Hematopoietic multipotent progenitor cell treated with erythropoietin and hydrocortisone succinate and interleukin-3 and kit ligand, for 4 days (in vitro differentiated cells): ENCODE measurements at regions not wholly inside any gene's neighbourhood (a gene's known extent, or its start where the extent isn't known, plus 50 kb on each side); places are given as distances from the start of the nearest gene placed in this dataset.
A peak's percentile ranks its signal among the peaks of the same experiment; 100 is the strongest.

ENCODE experiments used
- DNase-seq: peaks from one replicate; pipeline ENCODE4 v3.0.0-alpha.2; 2015

DNA sequence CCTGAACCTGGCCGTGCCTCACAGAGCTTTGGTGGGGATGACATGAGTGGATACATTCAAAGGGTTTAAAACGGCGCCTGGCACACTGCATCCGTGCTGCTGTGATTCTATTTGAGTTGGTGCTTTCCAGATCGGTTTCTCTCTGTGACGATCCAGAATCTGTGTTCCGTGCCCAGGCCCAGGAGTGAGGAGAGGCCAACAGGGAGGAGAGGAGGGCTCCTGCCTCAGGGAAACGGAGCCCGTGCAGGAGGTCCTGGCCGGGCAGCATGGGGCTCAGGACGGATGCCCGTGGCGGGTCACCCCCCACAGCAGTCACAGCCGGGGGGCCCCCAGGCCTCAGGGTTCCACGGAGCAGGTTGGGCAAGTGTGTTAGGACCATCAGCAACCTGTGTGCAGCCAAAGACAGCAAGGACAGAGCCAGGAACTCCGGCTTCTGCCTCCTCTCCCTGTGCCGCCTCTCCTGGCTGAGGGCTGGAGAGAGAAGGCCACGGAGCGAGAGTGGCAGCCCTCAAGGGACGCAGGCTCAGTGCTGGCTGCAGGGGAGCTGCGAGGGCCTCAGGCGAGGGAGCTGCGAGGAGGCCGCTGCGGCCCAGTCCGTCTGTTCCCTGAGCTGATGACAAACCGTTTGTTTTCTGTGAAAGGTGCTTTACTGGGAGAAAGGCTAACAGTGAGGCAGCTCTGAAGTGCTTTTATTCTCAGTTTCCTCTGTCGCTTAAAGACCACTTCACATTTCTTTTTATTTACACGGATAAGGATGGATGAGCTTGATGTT is 99.3 kb downstream of the METRNL start:
- DNase-seq, result no peak

DNA sequence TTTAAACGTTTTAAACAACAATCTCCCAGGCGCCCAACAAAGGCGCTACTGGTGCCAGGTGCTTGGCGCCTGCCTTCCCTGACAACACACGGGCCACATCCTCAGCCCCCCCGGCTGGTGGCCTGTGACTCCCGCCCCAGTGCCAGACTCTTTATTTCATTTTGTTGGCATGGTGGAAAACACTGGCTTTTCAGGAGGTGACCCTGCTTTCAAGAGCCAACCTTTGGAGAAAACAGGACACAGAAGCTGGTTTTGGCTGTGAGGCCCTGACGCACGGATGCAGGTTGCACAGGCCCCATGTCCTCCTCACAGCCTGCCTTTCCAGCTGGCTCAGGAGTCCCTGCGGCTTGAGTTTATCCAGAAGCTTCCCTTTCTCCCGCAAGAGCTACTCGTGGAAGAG is 100.0 kb downstream of the METRNL start:
- no peak for DNase-seq

DNA sequence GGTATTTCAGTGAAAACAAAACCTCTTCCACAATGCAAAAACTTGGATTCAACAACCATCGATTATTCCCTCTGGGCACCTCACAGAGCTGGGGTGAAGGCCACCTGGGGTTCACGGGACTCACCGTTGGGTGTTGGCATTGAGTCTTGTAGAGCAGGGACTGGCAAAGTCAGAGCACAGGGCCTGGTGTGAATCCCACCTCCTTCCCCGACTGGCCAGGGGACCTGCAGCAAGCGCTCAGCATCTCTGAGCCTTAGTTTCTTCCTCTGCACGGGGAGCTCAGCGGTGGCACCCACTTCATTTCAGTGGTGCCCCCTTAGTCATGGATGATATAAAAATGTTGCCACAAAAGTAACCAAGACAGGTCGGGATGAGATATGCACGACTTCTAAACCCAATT is 100.4 kb downstream of the METRNL start:
- no peak for DNase-seq

DNA sequence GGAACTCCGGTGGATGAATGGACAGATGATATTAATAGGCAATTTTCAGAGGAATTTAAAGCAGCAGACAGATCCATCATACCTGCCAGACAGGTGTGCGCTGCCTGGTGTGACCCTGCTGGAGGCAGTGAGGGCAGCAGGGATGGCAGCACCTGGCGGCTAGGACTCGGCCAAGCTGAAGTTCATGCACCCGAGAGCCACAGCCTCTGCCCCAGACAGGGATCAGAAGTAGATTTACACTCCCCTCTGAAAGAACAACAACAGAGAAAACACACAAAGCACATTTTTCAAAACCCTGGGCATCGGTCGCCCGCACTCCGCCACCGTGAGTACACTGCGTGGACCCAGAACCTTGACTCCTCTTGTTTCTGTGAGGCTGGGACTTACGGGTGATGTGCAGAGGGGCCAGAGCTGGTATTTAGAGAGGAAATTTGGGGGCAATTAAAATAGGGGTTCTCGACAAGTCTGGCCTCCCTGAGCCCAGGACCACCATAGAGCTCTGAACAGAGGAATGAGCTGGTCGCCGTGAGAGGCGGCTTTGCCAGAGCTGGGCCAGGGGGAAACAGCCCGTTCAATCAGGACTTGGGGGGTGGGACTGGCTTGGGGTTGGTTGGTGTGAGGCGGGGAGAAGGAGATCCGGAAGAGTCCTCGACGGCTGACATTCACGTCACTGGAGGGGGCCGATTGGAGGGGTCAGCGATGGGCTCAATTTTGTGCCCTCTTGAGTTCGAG is 101.0 kb downstream of the METRNL start:
- DNase-seq, result no peak

DNA sequence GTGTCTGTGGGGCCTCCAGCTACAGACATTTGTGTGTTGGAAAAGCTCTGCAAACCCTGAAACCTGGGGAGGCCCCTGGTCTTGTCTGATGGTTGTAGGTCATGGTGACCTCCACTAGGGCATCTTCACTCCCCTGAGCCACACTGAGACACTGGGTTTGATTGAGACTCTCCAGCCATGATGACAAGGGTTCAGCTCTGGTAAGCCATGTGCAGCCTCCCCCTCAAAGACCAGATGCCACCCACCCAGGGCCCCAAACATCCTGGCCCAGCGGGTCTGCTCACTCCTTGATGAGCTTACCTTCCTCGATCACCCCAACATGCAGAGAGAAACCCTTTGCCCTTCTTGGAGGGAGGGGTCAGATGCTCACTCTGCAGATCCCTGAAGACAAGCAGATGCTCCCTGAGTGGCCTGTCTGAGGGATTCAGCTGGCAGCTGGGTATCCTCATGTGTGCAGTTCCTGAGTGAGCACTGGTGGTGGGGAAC is 101.6 kb downstream of the METRNL start:
- no peak for DNase-seq

DNA sequence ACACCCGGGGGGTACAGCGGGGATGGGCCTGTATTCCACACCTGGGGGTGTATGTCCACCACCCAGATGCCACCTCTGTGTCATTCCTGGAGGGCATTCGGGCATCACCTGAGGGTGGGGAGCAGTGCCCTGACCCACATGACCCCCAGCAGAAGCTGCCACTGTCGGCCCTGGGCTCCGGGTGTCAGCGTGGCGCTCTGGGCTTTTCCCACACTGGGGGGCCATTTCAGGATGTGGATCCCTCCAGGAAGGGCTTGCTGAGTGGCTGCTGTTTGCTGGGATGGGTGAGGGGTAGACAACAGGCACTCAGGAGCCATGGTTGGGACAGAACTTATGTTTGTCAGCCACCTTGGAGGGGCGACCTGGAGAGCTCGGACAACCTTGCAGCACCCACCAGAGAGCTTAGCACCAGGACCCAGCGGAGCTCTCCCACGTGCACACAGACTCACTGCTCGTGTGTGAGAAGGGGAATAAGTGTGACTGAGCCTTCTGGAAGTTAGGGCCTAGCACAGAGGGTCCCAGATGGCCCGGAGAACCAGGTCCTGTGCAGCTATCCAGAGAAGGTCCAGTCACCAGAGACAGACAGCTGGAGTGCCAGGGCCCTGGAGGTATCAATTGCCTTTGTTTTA is 102.7 kb downstream of the METRNL start:
- no peak for DNase-seq

DNA sequence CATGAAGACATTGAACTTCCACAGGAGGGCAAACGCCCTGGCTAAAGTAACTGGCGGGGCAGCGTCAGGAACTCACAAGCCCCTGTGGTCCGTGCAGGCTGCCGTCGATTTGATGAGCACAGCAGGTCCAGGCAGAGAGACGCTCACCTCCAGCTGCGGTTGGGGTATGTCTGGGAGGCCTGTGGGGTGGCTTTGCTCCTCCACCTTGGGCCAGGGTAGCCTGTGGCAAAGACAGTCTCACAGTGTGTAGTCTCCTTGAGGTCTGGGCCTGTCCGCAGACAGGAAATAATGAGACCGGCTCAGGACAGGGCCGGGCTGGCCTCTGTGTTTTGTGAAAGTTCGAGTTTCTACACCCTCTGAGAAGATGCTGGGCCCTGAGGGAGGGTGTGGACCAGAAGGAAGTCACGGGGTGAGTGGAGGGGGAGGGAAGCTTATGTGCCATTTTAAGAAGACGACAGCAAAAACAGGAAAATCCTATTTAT is 103.3 kb downstream of the METRNL start:
- no peak for DNase-seq

DNA sequence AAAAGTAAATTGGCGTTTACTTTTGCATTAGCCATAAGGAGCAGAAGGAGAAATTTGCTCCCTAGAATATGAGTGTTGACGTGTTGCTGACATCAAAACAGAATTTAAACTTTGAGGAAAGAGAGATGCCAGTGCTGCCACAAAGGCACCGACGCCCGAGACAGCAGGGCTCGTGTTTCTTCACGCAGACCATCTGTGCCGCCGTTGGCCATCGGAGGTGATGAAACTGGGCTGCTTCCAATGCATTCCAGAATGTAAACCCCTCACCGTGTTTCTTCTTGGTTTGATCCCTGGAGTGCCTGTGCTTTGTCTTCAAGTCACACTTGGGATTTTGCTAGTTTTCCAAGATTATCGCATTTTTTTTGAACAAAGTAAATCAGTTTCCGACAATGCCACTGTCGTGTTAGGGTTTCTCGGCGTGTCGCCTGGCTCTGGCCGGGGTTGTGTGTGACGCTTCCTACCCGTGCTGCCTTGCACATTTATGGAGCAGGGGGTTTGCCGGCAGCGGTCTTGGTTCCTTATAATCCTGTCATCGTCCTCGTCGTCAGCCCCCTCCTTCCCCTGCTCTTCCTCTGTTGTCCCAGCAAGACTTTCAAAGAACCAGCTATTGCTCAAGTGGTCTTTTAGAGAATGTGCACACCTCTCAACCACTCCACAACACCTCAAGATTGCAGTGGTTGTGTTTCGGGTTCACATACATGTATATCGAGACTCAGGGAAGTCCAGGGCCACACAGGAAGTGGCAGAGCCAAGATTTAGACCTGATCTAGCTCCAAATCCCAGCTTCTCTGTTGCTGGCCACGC is 103.9 kb downstream of the METRNL start:
- no peak for DNase-seq

DNA sequence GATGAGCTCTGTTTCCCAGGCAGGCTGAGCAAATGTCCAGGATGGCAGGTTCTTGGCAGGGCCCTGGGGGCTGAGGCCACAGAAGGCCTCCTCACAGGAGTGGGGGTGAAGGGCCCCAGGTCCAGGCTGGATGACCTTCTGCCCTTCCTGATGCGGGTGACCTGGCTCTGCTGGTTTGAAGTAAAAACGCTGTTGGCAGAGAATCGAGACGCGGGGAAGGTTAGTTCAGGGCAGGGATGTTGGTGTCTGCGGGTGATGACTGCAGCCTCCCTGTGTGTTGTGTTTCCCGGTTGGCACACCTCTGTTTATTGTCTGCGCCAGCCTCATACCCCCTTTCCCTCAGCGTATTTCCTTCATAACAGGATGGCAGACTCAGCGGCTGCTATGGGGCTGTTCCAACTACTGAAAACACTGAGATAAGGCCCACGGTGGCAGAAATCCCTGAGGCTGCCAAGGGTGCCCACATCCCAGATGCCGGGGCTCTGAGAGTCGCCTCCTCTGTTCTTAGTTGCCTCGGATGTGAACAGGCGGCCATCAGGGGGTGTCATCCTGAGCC is 104.6 kb downstream of the METRNL start:
- no peak for DNase-seq

DNA sequence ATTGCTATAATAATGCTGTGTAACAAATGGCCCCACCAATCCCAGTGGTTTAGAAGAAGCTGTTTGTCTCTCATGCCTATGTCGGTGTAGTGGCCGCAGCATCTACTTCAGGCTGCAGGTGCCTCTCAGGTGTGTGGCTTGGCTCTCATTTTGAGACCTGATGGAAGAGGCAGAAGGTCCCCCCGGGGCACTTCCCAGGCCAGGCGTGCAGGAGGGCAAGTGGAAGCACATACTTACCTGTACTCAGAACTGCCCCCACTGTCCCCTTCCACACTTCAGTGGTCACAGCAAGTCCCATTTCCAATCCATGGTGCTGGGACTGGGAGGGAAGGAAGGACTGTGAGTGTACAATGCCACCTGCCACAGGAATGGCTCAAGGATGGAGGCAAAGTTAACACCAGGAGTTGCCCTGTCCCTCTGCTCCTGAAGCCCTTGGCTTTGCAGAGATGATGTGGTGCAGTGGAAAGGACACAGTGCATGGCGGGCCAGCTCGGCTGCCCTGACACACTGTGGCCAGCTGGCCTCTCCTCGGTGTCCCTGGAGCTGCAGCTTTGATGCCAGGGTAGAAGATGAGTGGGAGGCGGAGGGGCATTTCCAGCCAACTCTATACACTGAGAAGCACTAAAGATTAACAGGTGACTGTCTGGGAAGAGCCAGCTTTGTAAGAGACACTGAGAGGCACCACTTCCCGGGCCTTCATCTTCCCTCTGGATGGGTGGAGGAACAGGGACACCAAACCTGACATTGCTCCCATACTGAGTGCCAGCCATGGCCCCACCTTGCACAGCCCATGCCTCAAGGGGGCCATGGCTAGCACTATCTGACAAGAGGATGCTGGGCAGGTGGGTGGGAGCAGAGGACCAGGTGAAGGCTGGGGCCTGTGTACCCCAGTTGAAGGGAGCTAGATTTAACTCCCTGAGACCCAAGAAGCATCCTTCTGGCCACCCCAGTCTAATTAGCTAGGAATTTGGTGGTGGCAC is 105.9 kb downstream of the METRNL start:
- DNase-seq, result no peak

DNA sequence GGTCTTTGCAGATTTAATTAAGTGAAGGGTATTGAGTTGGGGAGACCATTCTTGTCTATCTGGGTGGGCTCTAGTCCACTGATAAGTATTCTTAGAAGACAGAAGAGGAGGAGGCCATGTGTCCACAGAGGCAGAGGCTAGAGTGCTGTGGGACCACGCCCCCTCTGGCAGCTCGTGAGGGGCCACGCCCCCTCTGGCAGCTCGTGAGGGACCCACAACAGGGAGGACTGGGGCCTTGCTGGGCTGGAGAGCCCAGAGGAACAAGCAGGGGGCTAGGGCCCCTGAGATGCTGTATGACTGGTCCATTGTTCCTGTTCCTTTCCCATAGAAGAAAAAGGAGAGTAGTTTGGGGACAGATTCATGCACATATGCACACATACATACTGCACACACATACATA is 106.8 kb downstream of the METRNL start:
- DNase-seq, result peak; percentile 54

DNA sequence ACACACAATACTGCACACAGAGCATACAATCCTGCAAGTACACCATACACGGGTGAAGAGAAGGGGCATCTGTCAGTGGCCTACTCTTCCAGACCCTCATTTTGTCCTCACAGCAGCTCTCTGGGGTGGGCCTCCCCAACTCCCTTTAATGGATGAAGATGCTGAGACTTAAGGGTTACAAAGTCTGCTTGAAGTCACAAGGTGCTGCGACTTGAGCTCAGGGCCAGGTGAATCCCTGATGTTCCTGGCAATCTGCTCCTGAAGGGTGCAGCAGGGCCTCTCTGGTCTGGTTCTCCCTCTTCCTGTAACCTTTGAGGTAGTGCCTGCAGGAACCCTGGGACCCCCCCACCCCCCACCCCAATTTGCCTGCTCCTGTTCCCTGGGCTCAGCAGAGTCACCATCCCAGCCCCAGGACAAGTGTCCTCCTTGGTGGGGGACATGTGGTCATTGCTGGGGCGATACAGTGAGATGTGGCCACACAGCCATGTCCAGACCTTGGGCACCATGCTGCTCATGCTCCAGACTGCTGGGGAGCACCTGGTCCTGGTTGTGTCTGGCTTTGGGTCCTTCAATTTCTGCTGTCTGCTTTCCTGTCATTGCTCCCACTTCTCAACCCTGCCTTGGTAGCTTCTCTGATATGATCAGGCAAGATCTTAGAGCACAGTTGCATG is 107.5 kb downstream of the METRNL start:
- DNase-seq, result no peak

DNA sequence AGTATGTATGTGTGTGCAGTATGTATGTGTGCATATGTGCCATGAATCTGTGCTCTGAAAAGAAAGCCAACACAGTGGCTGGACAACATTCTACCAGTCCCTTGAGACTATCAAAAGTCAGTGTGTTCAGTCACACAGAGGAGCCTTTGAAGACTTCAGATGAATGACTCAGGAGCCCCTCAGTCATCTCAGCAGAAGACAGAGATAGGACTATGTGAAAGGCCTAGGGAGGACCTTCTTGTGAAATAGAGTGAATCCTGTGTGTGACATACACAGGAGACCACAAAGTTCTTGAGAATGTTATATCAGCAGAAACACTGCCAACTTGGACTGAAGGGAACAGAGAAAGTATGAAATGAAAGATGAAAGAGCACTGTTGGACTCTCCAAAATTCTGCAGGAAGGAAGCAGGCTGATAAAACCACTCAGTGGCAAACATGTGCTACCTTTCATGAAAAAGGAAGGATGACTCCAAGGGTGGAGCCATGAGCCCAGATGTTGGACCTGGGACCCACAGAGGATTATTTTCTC is 108.4 kb downstream of the METRNL start:
- no peak for DNase-seq

DNA sequence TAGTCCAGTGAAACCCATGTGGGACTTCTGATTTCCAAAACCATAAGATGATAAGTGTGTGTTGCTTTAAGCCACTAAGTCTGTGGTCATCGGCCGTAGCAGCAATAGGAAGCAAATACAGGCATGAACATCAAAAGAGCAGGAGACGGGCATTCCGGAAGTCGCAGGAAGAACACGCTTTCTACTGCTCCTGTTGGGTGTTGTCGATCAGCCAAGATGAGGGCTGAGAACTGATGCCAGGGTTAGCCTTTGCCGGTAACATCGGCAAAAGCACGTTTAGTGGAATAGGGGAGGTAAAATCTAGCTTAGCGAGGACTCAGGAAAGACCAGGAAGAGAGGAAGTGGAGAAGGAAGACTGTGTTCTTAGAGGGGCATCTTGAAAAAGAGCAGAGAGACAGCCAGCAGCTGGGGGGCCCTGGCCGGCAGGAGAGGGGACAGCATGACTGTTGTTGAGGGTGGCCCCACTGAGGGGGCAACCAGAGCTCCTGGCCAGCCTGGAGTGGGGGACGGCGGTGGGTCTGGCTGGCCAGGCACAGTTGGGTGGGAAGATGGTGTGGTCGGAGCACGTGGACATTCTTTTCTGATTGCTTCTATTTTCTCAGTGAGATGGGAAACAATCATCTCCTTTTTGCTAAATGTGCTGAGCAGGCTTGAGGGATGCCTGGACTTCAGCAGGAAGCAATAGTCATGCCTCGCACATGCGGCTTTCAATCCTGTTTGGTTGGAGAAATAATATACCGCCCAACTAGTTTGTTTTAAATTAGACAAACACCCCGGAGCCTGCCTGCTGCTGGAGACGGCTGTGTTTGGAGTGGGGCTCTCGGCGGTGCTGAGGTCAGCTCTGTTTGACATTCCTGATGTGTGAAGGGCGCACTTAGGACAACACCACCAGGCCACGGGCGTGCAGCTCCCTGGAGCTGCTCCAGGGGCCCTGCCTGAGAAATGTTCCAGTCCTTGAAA is 109.9 kb downstream of the METRNL start:
- DNase-seq, result no peak

DNA sequence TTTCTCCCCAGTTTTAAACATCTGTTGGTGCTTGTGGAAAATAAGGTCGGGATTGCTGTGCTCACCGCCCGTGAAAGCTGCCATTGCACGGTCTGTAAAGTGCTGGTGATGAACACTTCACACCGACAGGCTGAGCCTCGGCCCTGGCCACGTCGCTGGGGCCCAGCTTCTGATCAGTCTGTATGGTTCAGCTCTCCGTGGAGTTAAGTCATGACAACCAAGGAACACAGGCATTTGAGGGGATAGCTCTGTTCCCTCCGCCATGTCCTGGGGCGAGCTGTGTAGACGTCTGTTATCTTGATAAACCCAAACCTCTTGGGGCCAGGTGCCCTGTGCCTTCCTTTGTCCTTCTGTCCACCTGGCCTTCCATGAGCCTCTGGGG is 110.6 kb downstream of the METRNL start:
- DNase-seq, result no peak

DNA sequence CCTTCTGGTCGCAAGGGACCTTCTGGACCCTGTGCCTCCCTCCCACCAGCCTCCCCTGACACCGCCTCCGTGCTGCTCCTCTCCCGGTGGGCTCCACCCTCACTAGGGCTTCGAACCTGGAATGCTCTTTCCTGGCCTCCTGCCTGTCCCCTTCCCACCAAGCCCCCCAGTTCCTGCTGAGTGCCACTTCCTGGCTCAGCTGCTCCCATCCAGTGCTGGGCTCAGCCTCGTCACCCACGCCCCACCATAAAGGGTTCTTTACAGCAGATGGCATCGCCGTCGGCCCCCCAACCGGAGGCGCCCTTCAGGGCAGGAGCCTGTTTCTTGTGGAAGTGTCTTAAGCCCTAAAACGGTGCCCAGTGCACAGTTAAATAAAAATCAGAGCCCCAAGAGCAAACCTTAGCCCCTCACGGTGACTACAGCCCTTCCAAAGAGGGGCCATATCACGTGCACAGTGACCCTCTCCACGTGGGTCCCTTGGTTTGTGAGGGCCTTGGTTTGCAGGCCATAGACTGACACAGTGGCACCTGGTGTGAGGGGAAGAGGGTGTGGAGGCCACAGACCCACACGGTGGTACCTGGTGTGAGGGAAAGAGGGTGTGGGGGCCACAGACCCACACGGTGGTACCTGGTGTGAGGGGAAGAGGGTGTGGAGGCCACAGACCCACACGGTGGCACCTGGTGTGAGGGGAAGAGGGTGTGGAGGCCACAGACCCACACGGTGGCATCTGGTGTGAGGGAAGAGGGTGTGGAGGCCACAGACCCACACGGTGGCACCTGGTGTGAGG is 111.4 kb downstream of the METRNL start:
- DNase-seq, result no peak

DNA sequence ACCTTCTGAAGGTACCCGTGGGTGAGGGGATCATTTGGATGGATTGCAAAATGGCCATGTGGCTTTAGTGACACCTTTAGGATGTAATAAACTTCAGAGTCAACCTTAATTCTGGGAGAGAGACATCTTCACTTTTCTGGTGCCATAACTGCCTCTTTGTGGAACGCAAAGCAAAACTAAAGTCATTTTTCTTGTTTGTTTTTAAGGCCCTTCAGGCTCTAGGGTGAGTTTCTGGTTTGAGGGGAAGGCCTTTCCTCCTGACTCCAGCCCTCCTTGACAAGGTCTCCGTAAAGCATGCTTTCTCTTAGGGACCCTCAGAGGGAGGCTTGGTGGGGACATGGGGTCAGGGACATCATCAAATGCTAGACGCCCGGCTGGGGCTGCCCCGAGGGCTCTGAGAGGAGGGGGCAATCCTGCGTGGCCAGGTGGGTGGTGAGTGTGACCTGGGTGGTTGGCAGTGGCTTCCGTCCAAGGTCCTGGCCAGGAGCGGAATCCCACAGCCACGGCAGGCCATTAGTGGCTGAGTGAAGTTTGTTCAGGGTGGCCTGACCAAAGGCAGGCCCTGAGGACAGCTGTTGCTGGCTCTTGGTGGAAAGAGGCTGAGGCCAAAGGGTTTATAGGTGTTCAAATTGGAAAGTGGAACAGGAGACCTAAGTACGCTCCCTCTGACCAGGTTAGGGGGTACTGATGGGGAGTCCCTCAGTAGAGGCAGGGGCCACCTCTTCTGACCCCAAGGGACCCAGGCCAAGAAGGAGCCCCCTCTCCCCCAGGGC is 112.2 kb downstream of the METRNL start:
- no peak for DNase-seq
